Calu3 (cell line): ENCODE measurements at regions not wholly inside any gene's neighbourhood (a gene's known extent, or its start where the extent isn't known, plus 50 kb on each side); places are given as distances from the start of the nearest gene placed in this dataset.

ENCODE experiments used
- BruUV-seq: library from RNA; stranded (reverse); fragments of 400-500 nt; replicated peaks from 2 replicates; lab custom pipeline; 2021; lab: Mats Ljungman, UMichigan
- CTCF ChIA-PET: fragments of 300-600 bp; sonication (Branson Sonifier 250); formaldehyde crosslinking; loops from one replicate; lab custom pipeline; 2022; ENCODE audit warnings: antibody characterized with exemption; lab: Charles Lee
- DNase-seq: peaks from one replicate; pipeline ENCODE4 v3.0.0; 2022
- H3K27ac Mint-ChIP-seq: one replicate; pipeline ENCODE4 v1.8.0; 2022; ENCODE audit warnings: mixed read lengths; ENCODE audit not compliant: unreplicated experiment
- H3K27me3 Mint-ChIP-seq: one replicate; pipeline ENCODE4 v1.8.0; 2022; ENCODE audit warnings: mixed read lengths; ENCODE audit not compliant: unreplicated experiment
- H3K36me3 Mint-ChIP-seq: one replicate; pipeline ENCODE4 v1.8.0; 2022; ENCODE audit warnings: mild to moderate bottlenecking, moderate library complexity, mixed read lengths; ENCODE audit not compliant: insufficient read depth, unreplicated experiment
- H3K4me1 Mint-ChIP-seq: one replicate; pipeline ENCODE4 v1.8.0; 2022; ENCODE audit warnings: mild to moderate bottlenecking, low read depth, mixed read lengths; ENCODE audit not compliant: unreplicated experiment
- H3K4me3 Mint-ChIP-seq: one replicate; pipeline ENCODE4 v1.8.0; 2022; ENCODE audit warnings: mild to moderate bottlenecking, low read depth, moderate library complexity, mixed read lengths; ENCODE audit not compliant: unreplicated experiment
- H3K9me3 Mint-ChIP-seq: one replicate; pipeline ENCODE4 v1.8.0; 2022; ENCODE audit warnings: low read depth, mixed read lengths; ENCODE audit not compliant: unreplicated experiment
- intact Hi-C: fragments of 100-400 bp; cut with micrococcal nuclease; formaldehyde crosslinking; loops from one replicate; pipeline ENCODE4 v1.10.0; 2022; ENCODE audit not compliant: unreplicated experiment
- TF ChIP-seq, protein P1 (sequence below): fragments of 200-600 bp; IDR thresholded peaks from one replicate; pipeline ENCODE4 v1.8.0; 2022; ENCODE audit warnings: antibody characterized with exemption; ENCODE audit not compliant: unreplicated experiment

GRCh38 chr12:88767699-88768098 is 187.4 kb upstream of the KITLG start:
- no TSS peak for BruUV-seq
- intact Hi-C loops: no loop called here
- no peak for DNase-seq
- H3K36me3 Mint-ChIP-seq: no peaks in the 10 kb centered on the region
- CTCF ChIA-PET: no interaction called here
- H3K4me1 Mint-ChIP-seq: no peaks in the 10 kb centered on the region
- TF ChIP-seq, protein P1, sequence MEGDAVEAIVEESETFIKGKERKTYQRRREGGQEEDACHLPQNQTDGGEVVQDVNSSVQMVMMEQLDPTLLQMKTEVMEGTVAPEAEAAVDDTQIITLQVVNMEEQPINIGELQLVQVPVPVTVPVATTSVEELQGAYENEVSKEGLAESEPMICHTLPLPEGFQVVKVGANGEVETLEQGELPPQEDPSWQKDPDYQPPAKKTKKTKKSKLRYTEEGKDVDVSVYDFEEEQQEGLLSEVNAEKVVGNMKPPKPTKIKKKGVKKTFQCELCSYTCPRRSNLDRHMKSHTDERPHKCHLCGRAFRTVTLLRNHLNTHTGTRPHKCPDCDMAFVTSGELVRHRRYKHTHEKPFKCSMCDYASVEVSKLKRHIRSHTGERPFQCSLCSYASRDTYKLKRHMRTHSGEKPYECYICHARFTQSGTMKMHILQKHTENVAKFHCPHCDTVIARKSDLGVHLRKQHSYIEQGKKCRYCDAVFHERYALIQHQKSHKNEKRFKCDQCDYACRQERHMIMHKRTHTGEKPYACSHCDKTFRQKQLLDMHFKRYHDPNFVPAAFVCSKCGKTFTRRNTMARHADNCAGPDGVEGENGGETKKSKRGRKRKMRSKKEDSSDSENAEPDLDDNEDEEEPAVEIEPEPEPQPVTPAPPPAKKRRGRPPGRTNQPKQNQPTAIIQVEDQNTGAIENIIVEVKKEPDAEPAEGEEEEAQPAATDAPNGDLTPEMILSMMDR: no peak
- no peak overlapping the region for H3K4me3 Mint-ChIP-seq
- no peak overlapping the region for H3K27ac Mint-ChIP-seq
- H3K27me3 Mint-ChIP-seq: no peaks in the 10 kb centered on the region
- peaks cover 8% of the 10 kb centered on the region for H3K9me3 Mint-ChIP-seq

GRCh38 chr12:88764781-88765480 is 184.7 kb upstream of the KITLG start:
- peaks cover 12% of the 10 kb centered on the region for H3K9me3 Mint-ChIP-seq
- no peak for DNase-seq
- CTCF ChIA-PET: interaction anchor here (0.7 kb wide), 1 partner anchor 93 kb away, joined by 5 read pairs; no protein-coding TSS in a partner anchor
- no peaks in the 10 kb centered on the region for H3K27me3 Mint-ChIP-seq
- no peaks in the 10 kb centered on the region for H3K4me1 Mint-ChIP-seq
- no peaks in the 10 kb centered on the region for H3K36me3 Mint-ChIP-seq
- no TSS peak for BruUV-seq
- intact Hi-C loops: no loop called here
- TF ChIP-seq, protein P1: no peak
- H3K27ac Mint-ChIP-seq: no peak overlapping the region
- H3K4me3 Mint-ChIP-seq: no peak overlapping the region

DNA sequence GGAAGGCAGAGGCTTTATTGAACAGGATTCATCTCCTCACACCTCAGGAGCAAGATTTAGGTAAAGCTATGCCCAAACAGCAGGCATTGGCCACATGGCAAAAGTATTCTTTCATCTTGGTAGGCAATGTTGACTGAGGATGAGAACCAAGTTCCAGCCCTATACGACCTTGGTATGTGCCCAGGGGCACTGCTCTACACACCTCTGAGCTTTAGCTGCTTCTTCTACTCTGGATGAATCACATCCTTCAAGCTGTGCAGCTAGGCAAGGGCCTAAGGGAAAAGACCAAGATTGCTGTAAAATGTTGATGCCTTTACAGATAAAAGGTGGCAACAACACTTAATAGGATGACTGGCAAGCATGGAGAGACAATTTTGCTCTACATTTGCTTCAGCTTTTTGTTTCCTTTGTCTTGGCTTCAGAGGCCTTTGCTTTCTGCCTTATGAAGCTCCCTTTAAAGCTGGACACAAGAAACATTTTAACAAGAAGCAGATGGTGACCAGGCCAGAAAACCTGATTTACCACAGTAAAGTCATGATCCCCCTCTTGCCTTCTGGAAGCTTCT is 183.3 kb upstream of the KITLG start:
- Mint-ChIP-seq H3K27ac (no peak overlapping the region), H3K36me3 (no peaks in the 10 kb centered on the region), H3K9me3 (peaks cover 9% of the 10 kb centered on the region), H3K4me1 (no peaks in the 10 kb centered on the region), H3K27me3 (no peaks in the 10 kb centered on the region), H3K4me3 (no peak overlapping the region)
- BruUV-seq: no TSS peak
- TF ChIP-seq, protein P1: no peak
- intact Hi-C loops: no loop called here
- CTCF ChIA-PET: no interaction called here
- no peak for DNase-seq

DNA sequence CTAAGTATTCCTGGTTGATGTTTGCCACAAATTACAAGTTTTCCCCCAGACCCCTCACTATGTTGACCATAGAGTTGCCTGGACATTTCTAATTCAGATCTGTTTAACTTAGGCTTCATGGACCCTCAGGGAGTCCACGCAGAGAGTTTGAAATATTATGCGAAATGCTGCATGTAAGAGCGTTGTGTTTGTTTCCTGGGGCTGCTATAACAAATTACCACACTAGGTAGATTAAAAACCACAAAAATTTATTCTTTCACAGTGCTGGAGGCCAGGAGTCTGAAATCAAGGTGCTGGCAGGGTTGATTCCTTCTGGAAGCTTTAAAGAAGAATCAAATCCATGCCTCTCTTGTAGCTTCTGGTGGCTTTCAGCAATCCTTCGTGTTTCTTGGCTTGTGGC is 177.9 kb upstream of the KITLG start:
- no peak for DNase-seq
- peaks cover 12% of the 10 kb centered on the region for H3K4me1 Mint-ChIP-seq
- intact Hi-C loops: no loop called here
- BruUV-seq: no TSS peak
- TF ChIP-seq, protein P1: no peak
- no peaks in the 10 kb centered on the region for H3K27me3 Mint-ChIP-seq
- H3K36me3 Mint-ChIP-seq: no peaks in the 10 kb centered on the region
- H3K27ac Mint-ChIP-seq: no peak overlapping the region
- H3K4me3 Mint-ChIP-seq: no peak overlapping the region
- peaks cover 19% of the 10 kb centered on the region for H3K9me3 Mint-ChIP-seq
- CTCF ChIA-PET: no interaction called here
